ENCODE measurements at regions not wholly inside any gene's neighbourhood (a gene's known extent, or its start where the extent isn't known, plus 50 kb on each side); places are given as distances from the start of the nearest gene placed in this dataset.
"Not testable (repeated sequence)": the region's sequence is repeated elsewhere in the genome, so short reads cannot be mapped to it uniquely, and the experiment has no call there.

GRCh38 chr7:84900215-84900614 lies 286.6 kb downstream of the SEMA3D start:
- no peak for ATAC-seq
- no peak for TF ChIP-seq ESRRG (CRISPR knock-in tag; IDR thresholded peaks at IDR 0.05)
- TF ChIP-seq CREB5 (CRISPR knock-in tag; IDR thresholded peaks at IDR 0.05; ENCODE audit: low read depth), result no peak
- no peak for TF ChIP-seq POU6F1 (CRISPR knock-in tag; IDR thresholded peaks at IDR 0.05; ENCODE audit: borderline replicate concordance, low read depth)
- no peak for TF ChIP-seq RARB (CRISPR knock-in tag; IDR thresholded peaks at IDR 0.05)
- TF ChIP-seq ZNF565 (CRISPR knock-in tag; conservative IDR thresholded peaks at IDR 0.05; ENCODE audit: low read depth), result no peak
- no peak for TF ChIP-seq TSHZ2 (CRISPR knock-in tag; IDR thresholded peaks at IDR 0.05)
- TF ChIP-seq PPARA (CRISPR knock-in tag; IDR thresholded peaks at IDR 0.05; ENCODE audit: borderline replicate concordance), result no peak

- no peak for ATAC-seq
- no peak for TF ChIP-seq TOX (CRISPR knock-in tag; IDR thresholded peaks at IDR 0.05; ENCODE audit: borderline replicate concordance)
- no peak for TF ChIP-seq PATZ1 (CRISPR knock-in tag; IDR thresholded peaks at IDR 0.05; ENCODE audit: borderline replicate concordance)
- TF ChIP-seq GLIS3 (CRISPR knock-in tag; IDR thresholded peaks at IDR 0.05), result no peak
- no peak for TF ChIP-seq BACH2 (CRISPR knock-in tag; IDR thresholded peaks at IDR 0.05; ENCODE audit: borderline replicate concordance)
- TF ChIP-seq SNAI2 (CRISPR knock-in tag; IDR thresholded peaks at IDR 0.05), result no peak
- no peak for TF ChIP-seq CREB5 (CRISPR knock-in tag; IDR thresholded peaks at IDR 0.05; ENCODE audit: low read depth)
- TF ChIP-seq RARB (CRISPR knock-in tag; IDR thresholded peaks at IDR 0.05), result no peak
- no peak for TF ChIP-seq OSR1 (CRISPR knock-in tag; IDR thresholded peaks at IDR 0.05)
- TF ChIP-seq ZFP3 (CRISPR knock-in tag; IDR thresholded peaks at IDR 0.05), result no peak
- no peak for TF ChIP-seq ARNTL (CRISPR knock-in tag; IDR thresholded peaks at IDR 0.05; ENCODE audit: borderline replicate concordance, low read depth)
- TF ChIP-seq TCF4 (CRISPR knock-in tag; IDR thresholded peaks at IDR 0.05; ENCODE audit: borderline replicate concordance), result no peak
- TF ChIP-seq ZNF70 (CRISPR knock-in tag; IDR thresholded peaks at IDR 0.05), result no peak
- TF ChIP-seq ZFP30 (CRISPR knock-in tag; IDR thresholded peaks at IDR 0.05), result no peak
Measured at GRCh38 chr7:84895563-84895962, 291.3 kb downstream of the SEMA3D start.

- ATAC-seq, result not testable (repeated sequence)
Measured at GRCh38 chr7:84883570-84883969, 303.3 kb downstream of the SEMA3D start.

- not testable (repeated sequence) for ATAC-seq
Measured at GRCh38 chr7:84880326-84880997, 306.4 kb downstream of the SEMA3D start.
